Heart right ventricle (tissue), 16 donors: ENCODE measurements at regions not wholly inside any gene's neighbourhood (a gene's known extent, or its start where the extent isn't known, plus 50 kb on each side); places are given as distances from the start of the nearest gene placed in this dataset.

Experiments used
- ATAC-seq, 8 donors: fragments of 200-7000 bp; cut with Tn5 transposase; one replicate each; pipeline ENCODE4 v1.9.1; 2020; ENCODE audit warnings: mild to moderate bottlenecking in 8 of 8, moderate library complexity in 8 of 8, moderate number of reproducible peaks in 1 of 8
- DNase-seq, 2 donors: peaks; one replicate each; pipeline ENCODE4 v3.0.0-alpha.2; 2020
- H3K27ac ChIP-seq, 10 donors: fragments of 200-600 bp; sonication (generic) in 2 of 10; one replicate each; pipeline versions ENCODE4 v1.5.0 to v1.8.0; 2020 to 2022; ENCODE audit warnings: mild to moderate bottlenecking in 3 of 10
- H3K27me3 ChIP-seq, 7 donors: fragments of 200-600 bp; one replicate each; pipeline ENCODE4 v1.8.0; 2021 to 2022; ENCODE audit warnings: mild to moderate bottlenecking in 2 of 7
- H3K36me3 ChIP-seq, 9 donors: fragments of 200-600 bp; sonication (generic) in 1 of 9; one replicate each; pipeline versions ENCODE4 v1.5.0 to v1.8.0; 2020 to 2022; ENCODE audit warnings: mild to moderate bottlenecking in 2 of 9
- H3K4me1 ChIP-seq, 9 donors: fragments of 200-600 bp; sonication (generic) in 1 of 9; one replicate each; pipeline versions ENCODE4 v1.5.0 to v1.8.0; 2020 to 2022; ENCODE audit warnings: mild to moderate bottlenecking in 4 of 9
- H3K4me3 ChIP-seq, 10 donors: fragments of 200-600 bp; sonication (generic) in 2 of 10; one replicate each; pipeline versions ENCODE4 v1.5.0 to v1.8.0; 2020 to 2022; ENCODE audit warnings: mild to moderate bottlenecking in 7 of 10, moderate library complexity in 2 of 10
- H3K9me3 ChIP-seq, 11 donors: fragments of 200-600 bp in 10 of 11; sonication (generic) in 2 of 11; one replicate each; pipeline versions ENCODE4 v1.5.0 to v1.8.0; 2013 to 2022; ENCODE audit warnings: mild to moderate bottlenecking in 2 of 11, control low read depth in 1 of 11, moderate library complexity in 1 of 11
- WGBS, 2 donors: extraction: QIAGEN DNeasy Blood & Tissue Kit; methylation state at CpG; one replicate each; pipeline ENCODE4 v1.1.7; 2013; ENCODE audit warnings: inconsistent platforms in 1 of 2; 5-methylcytosine and 5-hydroxymethylcytosine counted together
- intact Hi-C, 10 donors: fragments of 100-400 bp; cut with DNase I; formaldehyde crosslinking; loops; one replicate each; pipeline versions ENCODE4 v1.11.1 to v1.14.2; 2022
- TF ChIP-seq, protein P1 (sequence below), 9 donors: fragments of 200-600 bp; sonication (generic) in 2 of 9; IDR thresholded peaks; one replicate each; pipeline versions ENCODE4 v1.5.0 to v1.8.0; 2021 to 2022; ENCODE audit warnings: antibody characterized with exemption in 9 of 9, mild to moderate bottlenecking in 5 of 9, moderate library complexity in 1 of 9
- donor health status: Arrhythmogenic right ventricular cardiomyopathy.
- donor health status: ischemic (EF 13 %, LVEDD 7.1; RV severe dilation, severe dysfunction).
- donor health status: healthy with polysubstance abuse.
- donor health status: DM: no; HTN: yes; CAD: no.
- donor health status: DM: no; HTN: no; CAD: no.
- donor health status: ischemic (EF 25% LVEDD 6.9; RV normal size, moderate dysfunction).
- donor health status: ischemic (EF 25% LVEDD 5.7; RV mildly dilated, moderate dysfunction).
- donor health status: healthy.
- donor health status: DM: yes; HTN: yes; CAD: no.
- donor health status: Ischemic cardiomyopathy.
- donor health status: ischemic (EF 35%, LVEDD 5.7; RV mildly dilated, moderate dysfunction).
- donor health status: nonischemic (EF 11% LVEDD 7.7; RV severe dilation, severe dysfunction).
- donor health status: DM: yes; HTN: yes; CAD: no.
- donor health status: PGD.
- donor health status: ischemic (EF 29% LVEDD 5.4; RV normal size, mild dysfunction).
- donor health status: nonischemic (EF 23%, LVEDD 6.1; RV moderate dilation, normal function).

- Histone ChIP-seq H3K4me1 (no peaks in the 10 kb centered on the region), H3K27ac (no peak overlapping the region), H3K36me3 (no peaks in the 10 kb centered on the region), H3K9me3 (peaks cover 0 to 13% (median 0%) of the 10 kb centered on the region in 11 donors), H3K27me3 (peaks cover 0 to 21% (median 0%) of the 10 kb centered on the region in 7 donors), H3K4me3 (no peak overlapping the region)
- ATAC-seq, result no peak
- TF ChIP-seq, protein P1, sequence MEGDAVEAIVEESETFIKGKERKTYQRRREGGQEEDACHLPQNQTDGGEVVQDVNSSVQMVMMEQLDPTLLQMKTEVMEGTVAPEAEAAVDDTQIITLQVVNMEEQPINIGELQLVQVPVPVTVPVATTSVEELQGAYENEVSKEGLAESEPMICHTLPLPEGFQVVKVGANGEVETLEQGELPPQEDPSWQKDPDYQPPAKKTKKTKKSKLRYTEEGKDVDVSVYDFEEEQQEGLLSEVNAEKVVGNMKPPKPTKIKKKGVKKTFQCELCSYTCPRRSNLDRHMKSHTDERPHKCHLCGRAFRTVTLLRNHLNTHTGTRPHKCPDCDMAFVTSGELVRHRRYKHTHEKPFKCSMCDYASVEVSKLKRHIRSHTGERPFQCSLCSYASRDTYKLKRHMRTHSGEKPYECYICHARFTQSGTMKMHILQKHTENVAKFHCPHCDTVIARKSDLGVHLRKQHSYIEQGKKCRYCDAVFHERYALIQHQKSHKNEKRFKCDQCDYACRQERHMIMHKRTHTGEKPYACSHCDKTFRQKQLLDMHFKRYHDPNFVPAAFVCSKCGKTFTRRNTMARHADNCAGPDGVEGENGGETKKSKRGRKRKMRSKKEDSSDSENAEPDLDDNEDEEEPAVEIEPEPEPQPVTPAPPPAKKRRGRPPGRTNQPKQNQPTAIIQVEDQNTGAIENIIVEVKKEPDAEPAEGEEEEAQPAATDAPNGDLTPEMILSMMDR (IDR thresholded peaks at IDR 0.05), result no peak
- 78% methylated on average over 1 of the region's 1 CpG for WGBS, 2 donors
- intact Hi-C loops, result no loop called here
- DNase-seq, result no peak
These were observed 517.4 kb upstream of the MKI67 start for GRCh38 chr10:128643658-128644057.

GRCh38 chr10:128645486-128645885 lies 519.3 kb upstream of the MKI67 start:
- intact Hi-C loops, result no loop called here
- H3K9me3 ChIP-seq, result no peaks in the 10 kb centered on the region
- no peaks in the 10 kb centered on the region for H3K36me3 ChIP-seq
- no peak overlapping the region for H3K4me3 ChIP-seq
- H3K27ac ChIP-seq, result no peak overlapping the region
- ATAC-seq (no peak), DNase-seq (no peak)
- 82 to 84% methylated on average over 2 of the region's 2 CpGs for WGBS, 2 donors
- TF ChIP-seq, protein P1 (IDR thresholded peaks at IDR 0.05), result no peak
- peaks cover 0 to 25% (median 0%) of the 10 kb centered on the region in 7 donors for H3K27me3 ChIP-seq
- no peaks in the 10 kb centered on the region for H3K4me1 ChIP-seq

GRCh38 chr10:128646956-128647355 lies 520.7 kb upstream of the MKI67 start:
- TF ChIP-seq, protein P1 (IDR thresholded peaks at IDR 0.05), result no peak
- DNase-seq (no peak), ATAC-seq (no peak)
- 88 to 94% methylated on average over 10 of the region's 10 CpGs for WGBS, 2 donors
- Histone ChIP-seq H3K36me3 (no peaks in the 10 kb centered on the region), H3K4me3 (no peak overlapping the region), H3K4me1 (no peaks in the 10 kb centered on the region), H3K27ac (no peak overlapping the region), H3K9me3 (no peaks in the 10 kb centered on the region), H3K27me3 (peaks cover 0 to 25% (median 0%) of the 10 kb centered on the region in 7 donors)
- intact Hi-C loops, result no loop called here

DNA sequence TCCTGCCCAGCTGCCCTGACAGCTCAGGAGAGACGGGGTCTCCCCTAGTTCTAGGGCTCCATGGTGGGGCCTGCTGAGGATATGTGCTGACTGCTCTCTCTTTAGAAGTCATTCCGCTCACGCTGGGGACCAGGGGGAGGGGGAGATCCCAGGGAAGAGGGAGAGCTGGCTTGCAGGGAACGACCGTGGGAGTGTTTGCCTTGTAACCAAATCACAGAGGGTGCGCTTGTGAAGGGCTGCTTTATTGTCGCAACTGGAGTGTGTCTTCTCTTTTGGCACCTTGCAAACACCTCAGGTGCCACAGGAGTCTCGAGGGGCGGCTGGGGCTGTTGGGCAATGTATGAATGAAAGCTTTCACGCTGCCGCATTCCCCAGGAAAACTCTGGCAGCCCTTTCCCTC lies 531.3 kb upstream of the MKI67 start:
- Histone ChIP-seq H3K4me3 (no peak overlapping the region), H3K27ac (no peak overlapping the region), H3K9me3 (peaks cover 0 to 3% (median 0%) of the 10 kb centered on the region in 11 donors), H3K4me1 (no peaks in the 10 kb centered on the region), H3K36me3 (no peaks in the 10 kb centered on the region), H3K27me3 (peaks cover 0 to 12% (median 0%) of the 10 kb centered on the region in 7 donors)
- DNase-seq, result no peak
- ATAC-seq, result no peak
- TF ChIP-seq, protein P1 (IDR thresholded peaks at IDR 0.05), result no peak
- WGBS, 2 donors, result 63 to 65% methylated on average over 11 of the region's 11 CpGs
- intact Hi-C loops, result no loop called here
